Lower leg skin (tissue), 4 donors: ENCODE measurements at regions not wholly inside any gene's neighbourhood (a gene's known extent, or its start where the extent isn't known, plus 50 kb on each side); places are given as distances from the start of the nearest gene placed in this dataset.

Experiments
- DNase-seq, 2 donors: peaks; one replicate each; pipeline ENCODE4 v3.0.0-alpha.2; 2019; ENCODE audit warnings: low spot score in 2 of 2
- H3K4me3 ChIP-seq: fragments of 200-600 bp; sonication (generic); 2 replicates; pipeline ENCODE4 v1.5.1; 2017; ENCODE audit warnings: mild to moderate bottlenecking, low read depth; ENCODE audit not compliant: poor library complexity, severe bottlenecking
- POLR2A ChIP-seq, 2 donors: fragments of 450-650 bp; IDR thresholded peaks; one replicate each; pipeline ENCODE4 v1.6.1; 2016 to 2017; ENCODE audit warnings: antibody characterized with exemption in 2 of 2, mild to moderate bottlenecking in 1 of 2, moderate library complexity in 1 of 2
- WGBS, 2 donors: methylation state at CpG; one replicate each; pipeline ENCODE4 v1.1.5; 2018; 5-methylcytosine and 5-hydroxymethylcytosine counted together
- intact Hi-C: fragments of 100-400 bp; cut with DNase I; formaldehyde crosslinking; loops from one replicate; pipeline ENCODE4 v1.15.0; 2023; ENCODE audit warnings: low total_unique reads
- TF ChIP-seq, protein P1 (sequence below), 3 donors: fragments of 450-650 bp; IDR thresholded peaks; one replicate each; pipeline ENCODE4 v1.5.1; 2016; ENCODE audit warnings: antibody characterized with exemption in 3 of 3, mild to moderate bottlenecking in 3 of 3, moderate library complexity in 2 of 3

DNA sequence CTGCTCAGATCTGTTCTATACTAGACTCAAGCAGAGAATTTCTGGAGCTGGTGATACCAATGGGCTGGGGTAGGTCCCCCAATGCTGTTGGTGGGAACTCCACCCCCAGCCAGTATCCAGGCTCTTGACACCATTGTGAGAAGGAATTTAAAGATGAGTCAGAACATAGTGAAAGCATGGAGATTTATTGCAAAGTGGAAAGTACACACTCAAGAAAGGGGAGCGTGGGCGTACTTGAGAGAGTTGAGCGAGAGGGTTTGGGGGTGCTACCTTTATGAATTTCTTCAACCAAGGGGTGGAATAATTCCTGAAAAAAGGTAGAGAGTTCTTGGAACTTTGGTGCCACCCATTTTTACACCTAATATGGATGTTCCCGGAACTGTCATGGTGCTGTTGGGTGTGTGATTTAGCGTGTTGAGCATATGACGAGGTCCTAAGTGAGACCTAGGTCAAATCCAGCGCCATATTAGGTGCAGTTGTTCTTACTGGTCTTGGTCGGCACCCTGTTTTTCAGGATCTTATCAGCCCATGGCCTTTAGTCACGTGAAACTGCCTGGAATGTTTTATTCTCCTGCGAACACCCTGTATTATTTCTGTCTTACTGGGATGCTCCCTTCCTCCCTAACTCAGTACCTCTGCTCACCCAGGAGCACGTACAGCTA is 122.0 kb upstream of the AHR start:
- WGBS, 2 donors = 97 to 98% methylated on average over 11 of the region's 11 CpGs
- TF ChIP-seq POLR2A (IDR thresholded peaks at IDR 0.05) = no peak
- TF ChIP-seq, protein P1, sequence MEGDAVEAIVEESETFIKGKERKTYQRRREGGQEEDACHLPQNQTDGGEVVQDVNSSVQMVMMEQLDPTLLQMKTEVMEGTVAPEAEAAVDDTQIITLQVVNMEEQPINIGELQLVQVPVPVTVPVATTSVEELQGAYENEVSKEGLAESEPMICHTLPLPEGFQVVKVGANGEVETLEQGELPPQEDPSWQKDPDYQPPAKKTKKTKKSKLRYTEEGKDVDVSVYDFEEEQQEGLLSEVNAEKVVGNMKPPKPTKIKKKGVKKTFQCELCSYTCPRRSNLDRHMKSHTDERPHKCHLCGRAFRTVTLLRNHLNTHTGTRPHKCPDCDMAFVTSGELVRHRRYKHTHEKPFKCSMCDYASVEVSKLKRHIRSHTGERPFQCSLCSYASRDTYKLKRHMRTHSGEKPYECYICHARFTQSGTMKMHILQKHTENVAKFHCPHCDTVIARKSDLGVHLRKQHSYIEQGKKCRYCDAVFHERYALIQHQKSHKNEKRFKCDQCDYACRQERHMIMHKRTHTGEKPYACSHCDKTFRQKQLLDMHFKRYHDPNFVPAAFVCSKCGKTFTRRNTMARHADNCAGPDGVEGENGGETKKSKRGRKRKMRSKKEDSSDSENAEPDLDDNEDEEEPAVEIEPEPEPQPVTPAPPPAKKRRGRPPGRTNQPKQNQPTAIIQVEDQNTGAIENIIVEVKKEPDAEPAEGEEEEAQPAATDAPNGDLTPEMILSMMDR (IDR thresholded peaks at IDR 0.05) = no peak
- H3K4me3 ChIP-seq = no peak overlapping the region
- intact Hi-C loops = no loop called here
- DNase-seq = no peak

DNA sequence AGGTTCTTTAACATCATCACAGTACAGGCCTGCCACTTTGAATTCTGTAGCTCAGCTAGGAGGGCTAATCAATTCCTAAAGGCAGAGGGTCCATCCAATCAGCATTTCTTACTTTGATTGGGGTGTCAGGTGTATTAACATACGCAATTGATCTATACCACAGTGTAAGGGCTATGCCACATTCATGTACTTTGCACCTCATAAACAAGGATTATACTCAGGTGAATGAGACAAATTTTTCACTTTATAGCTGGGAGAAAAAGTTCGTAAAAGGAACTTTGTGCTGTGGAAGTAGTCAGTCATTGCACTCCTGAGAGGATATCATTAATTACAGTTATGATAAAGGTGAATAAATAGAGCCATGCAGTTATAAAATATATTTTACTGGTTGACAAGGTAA is 119.9 kb upstream of the AHR start:
- intact Hi-C loops = no loop called here
- 95 to 99% methylated on average over 2 of the region's 2 CpGs for WGBS, 2 donors
- DNase-seq = no peak
- TF ChIP-seq, protein P1 (IDR thresholded peaks at IDR 0.05) = no peak
- TF ChIP-seq POLR2A (IDR thresholded peaks at IDR 0.05) = no peak
- no peak overlapping the region for H3K4me3 ChIP-seq

DNA sequence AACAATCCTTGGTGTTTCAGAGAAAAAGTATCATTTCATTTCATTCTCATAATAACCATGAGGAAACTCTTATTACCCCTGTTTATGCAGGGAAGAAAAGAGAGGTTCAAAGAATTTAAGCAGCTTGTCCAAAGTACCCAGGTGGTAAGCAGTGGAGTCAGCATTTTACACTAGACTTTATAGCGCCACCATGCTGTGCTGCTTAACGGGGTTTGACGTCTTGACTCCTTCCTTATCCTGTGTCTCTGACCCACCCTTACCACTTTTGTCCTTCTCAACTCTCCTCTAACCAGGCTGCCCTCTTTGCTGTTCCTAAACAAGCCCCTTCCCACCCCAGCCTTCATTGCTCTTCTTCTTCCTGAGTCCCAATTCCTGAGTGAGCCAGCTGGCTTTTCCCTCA is 117.0 kb upstream of the AHR start:
- no peak for TF ChIP-seq POLR2A (IDR thresholded peaks at IDR 0.05)
- TF ChIP-seq, protein P1 (IDR thresholded peaks at IDR 0.05) = no peak
- no peak for DNase-seq
- H3K4me3 ChIP-seq = no peak overlapping the region
- intact Hi-C loops = no loop called here
- 93 to 94% methylated on average over 3 of the region's 3 CpGs for WGBS, 2 donors

DNA sequence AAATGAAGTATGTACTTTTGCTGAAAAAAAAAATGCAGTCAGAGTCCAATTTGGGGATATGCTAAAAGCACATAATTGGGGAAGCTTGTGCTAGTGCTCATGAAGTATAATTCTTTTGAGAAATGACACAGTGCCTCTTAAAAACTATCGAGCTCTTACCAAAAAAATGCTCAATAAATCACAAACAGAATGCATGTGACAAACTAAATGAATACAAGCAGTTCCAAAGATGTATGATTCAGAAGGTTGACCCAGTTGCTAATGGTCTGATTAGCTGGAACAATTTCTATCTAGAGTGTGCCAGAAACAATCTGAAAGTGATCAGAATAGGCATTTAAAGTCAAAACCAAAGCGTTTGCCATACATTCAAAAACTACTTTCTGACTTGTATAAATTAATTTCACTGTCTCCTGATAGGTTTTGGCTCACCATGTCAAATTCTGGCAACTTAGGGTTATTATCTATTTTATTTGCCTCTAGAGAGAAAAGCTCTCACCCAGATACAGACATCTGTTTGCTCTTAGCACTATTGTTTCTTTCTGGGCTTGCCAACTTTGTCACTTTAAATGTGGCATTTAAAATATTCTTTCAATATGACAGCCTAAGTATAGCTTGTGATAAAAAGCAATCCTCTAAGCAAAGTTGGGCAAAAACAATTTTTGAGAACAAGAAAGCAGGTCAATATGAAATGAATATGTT is 114.7 kb upstream of the AHR start:
- no peak for DNase-seq
- H3K4me3 ChIP-seq = no peak overlapping the region
- intact Hi-C loops = no loop called here
- WGBS, 2 donors = 21 to 32% methylated on average over 2 of the region's 2 CpGs
- TF ChIP-seq, protein P1 (IDR thresholded peaks at IDR 0.05) = no peak
- no peak for TF ChIP-seq POLR2A (IDR thresholded peaks at IDR 0.05)

DNA sequence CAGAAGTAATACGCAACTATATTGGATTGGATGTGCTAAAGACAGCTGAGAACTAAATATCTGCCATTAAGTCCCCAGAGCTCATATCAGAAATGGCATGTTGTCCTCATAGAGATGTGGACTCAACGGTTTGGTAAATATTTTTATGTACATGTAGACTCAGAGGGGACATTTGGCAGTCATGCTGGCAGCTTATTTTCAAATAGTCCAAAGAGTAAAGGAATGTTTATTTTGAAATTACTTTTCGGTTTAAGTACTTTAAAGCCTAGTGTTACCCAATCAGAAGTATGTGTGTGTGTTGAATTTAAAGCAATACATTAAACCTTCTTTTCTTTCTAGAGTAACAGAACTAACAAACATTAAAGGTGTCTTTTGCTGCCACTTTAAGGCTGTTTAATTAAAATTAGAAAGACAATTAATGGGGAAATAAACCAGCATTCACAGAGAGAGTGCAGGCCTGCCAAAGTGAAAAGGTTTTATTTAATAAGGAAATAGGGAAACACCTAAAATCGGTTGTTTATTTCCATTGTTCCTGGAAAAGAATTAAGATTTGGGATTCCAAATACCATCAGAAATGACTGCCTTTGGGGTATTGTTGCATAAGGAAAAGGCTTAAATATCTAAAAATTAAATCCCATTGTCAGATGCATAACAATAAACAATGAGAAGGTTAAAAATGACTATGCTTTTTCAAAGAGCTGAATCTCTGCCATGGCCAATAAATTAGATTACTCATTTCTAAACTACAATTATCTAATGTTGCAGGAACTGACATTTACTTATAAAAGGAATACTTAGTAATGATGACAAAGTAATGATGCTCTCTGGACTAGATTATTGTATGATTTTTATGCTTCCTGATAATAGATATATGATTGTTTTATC is 113.4 kb upstream of the AHR start:
- 76 to 80% methylated on average over 4 of the region's 4 CpGs for WGBS, 2 donors
- DNase-seq = no peak
- intact Hi-C loops = no loop called here
- H3K4me3 ChIP-seq = no peak overlapping the region
- no peak for TF ChIP-seq POLR2A (IDR thresholded peaks at IDR 0.05)
- TF ChIP-seq, protein P1 (IDR thresholded peaks at IDR 0.05) = no peak
